ENCODE measurements at regions not wholly inside any gene's neighbourhood (a gene's known extent, or its start where the extent isn't known, plus 50 kb on each side); places are given as distances from the start of the nearest gene placed in this dataset.

DNA sequence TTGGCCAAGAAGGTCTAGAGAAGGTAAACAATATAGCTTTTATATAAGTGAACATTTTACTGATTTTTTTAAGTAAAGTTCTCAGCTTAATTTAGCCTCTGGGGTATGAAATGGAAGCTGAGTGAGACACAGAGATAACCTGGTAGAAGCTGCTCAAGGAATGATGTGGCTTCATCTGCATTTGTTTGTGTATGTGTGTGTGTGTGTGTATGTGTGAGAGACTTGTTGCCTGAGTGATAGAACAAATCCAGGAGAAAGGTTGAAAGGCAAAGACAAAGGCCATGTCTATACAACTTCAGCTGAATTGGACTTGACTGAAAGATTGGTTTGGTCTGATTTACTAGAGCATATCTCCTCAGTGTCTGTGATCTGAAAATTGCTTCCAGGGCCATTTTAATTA, 63.6 kb downstream of the PCDH7 start:
- no peaks in the 10 kb centered on the region for H3K4me1 ChIP-seq (ENCODE audit: control insufficient read depth in 1 of 2, extremely low read depth in 1 of 2, insufficient read depth in 2 of 2, low read length in 2 of 2)
- H3K4me3 ChIP-seq (ENCODE audit: control insufficient read depth in 1 of 2, extremely low read depth in 1 of 2, low read length in 1 of 2), result no peak overlapping the region
- H3K27ac ChIP-seq (ENCODE audit: low read length), result no peak overlapping the region
- no peaks in the 10 kb centered on the region for H3K36me3 ChIP-seq (ENCODE audit: control insufficient read depth in 2 of 2, extremely low read depth in 1 of 2, insufficient read depth in 1 of 2, low read length in 1 of 2)
- peaks cover 4 to 6% (median 6%) of the 10 kb centered on the region in 3 donors for H3K9me3 Mint-ChIP-seq
- H3K36me3 Mint-ChIP-seq, result no peaks in the 10 kb centered on the region
- H3K27ac Mint-ChIP-seq, result no peak overlapping the region
- H3K4me3 Mint-ChIP-seq, result no peak overlapping the region
- H3K9me3 ChIP-seq, result no peaks in the 10 kb centered on the region
- POLR2A ChIA-PET, result no interaction called here
- CTCF ChIA-PET, result no interaction called here
- H3K27me3 ChIP-seq (replicated peaks in 1 of 2; ENCODE audit: control insufficient read depth in 2 of 2, extremely low read depth in 1 of 2, insufficient read depth in 2 of 2, low read length in 1 of 2), result no peaks in the 10 kb centered on the region
- H3K4me1 Mint-ChIP-seq, result no peaks in the 10 kb centered on the region
- no peaks in the 10 kb centered on the region for H3K27me3 Mint-ChIP-seq
- ATAC-seq (replicated peaks in 1 of 4), result no peak
- DNase-seq, result no peak

GRCh38 chr4:30789219-30789671, 69.1 kb downstream of the PCDH7 start:
- Histone ChIP-seq H3K27ac (ENCODE audit: low read length) (no peak overlapping the region), H3K4me1 (ENCODE audit: control insufficient read depth in 1 of 2, extremely low read depth in 1 of 2, insufficient read depth in 2 of 2, low read length in 2 of 2) (no peaks in the 10 kb centered on the region), H3K4me3 (ENCODE audit: control insufficient read depth in 1 of 2, extremely low read depth in 1 of 2, low read length in 1 of 2) (no peak overlapping the region), H3K9me3 (no peaks in the 10 kb centered on the region), H3K27me3 (replicated peaks in 1 of 2; ENCODE audit: control insufficient read depth in 2 of 2, extremely low read depth in 1 of 2, insufficient read depth in 2 of 2, low read length in 1 of 2) (no peaks in the 10 kb centered on the region), H3K36me3 (ENCODE audit: control insufficient read depth in 2 of 2, extremely low read depth in 1 of 2, insufficient read depth in 1 of 2, low read length in 1 of 2) (no peaks in the 10 kb centered on the region)
- Mint-ChIP-seq H3K4me1 (no peaks in the 10 kb centered on the region), H3K9me3 (peaks cover 3 to 10% (median 8%) of the 10 kb centered on the region in 3 donors), H3K4me3 (no peak overlapping the region), H3K36me3 (no peaks in the 10 kb centered on the region), H3K27me3 (no peaks in the 10 kb centered on the region), H3K27ac (no peak overlapping the region)
- ChIA-PET CTCF (no interaction called here), POLR2A (no interaction called here)
- WGBS (ENCODE audit: insufficient coverage), result 44% methylated on average over 1 of the region's 2 CpGs
- no peak for DNase-seq
- ATAC-seq (replicated peaks in 1 of 4), result no peak

DNA sequence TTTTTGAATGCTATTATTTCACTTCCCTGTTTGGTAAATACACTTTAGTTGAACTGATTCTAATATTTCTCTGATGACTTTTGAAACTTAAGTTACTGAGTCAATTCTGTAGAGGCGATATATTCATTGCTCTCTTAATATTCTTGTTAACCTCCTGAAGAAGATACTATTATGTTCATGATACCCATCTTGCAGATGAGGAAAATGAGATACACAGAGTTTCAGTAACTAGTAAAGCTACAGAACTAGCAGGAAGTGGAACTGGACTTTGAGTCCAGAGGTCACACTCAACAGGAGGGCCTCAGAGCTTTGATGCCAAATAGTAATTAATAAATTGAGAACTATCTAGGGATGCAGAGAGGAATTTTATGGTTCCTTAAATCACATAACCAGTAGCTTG, 70.0 kb downstream of the PCDH7 start:
- no peaks in the 10 kb centered on the region for H3K36me3 ChIP-seq (ENCODE audit: control insufficient read depth in 2 of 2, extremely low read depth in 1 of 2, insufficient read depth in 1 of 2, low read length in 1 of 2)
- Mint-ChIP-seq H3K4me1 (no peaks in the 10 kb centered on the region), H3K27me3 (no peaks in the 10 kb centered on the region), H3K9me3 (peaks cover 3 to 10% (median 8%) of the 10 kb centered on the region in 3 donors), H3K4me3 (no peak overlapping the region), H3K36me3 (no peaks in the 10 kb centered on the region), H3K27ac (no peak overlapping the region)
- ChIA-PET CTCF (no interaction called here), POLR2A (no interaction called here)
- H3K27ac ChIP-seq (ENCODE audit: low read length), result no peak overlapping the region
- DNase-seq (no peak), ATAC-seq (replicated peaks in 1 of 4) (no peak)
- no peak overlapping the region for H3K4me3 ChIP-seq (ENCODE audit: control insufficient read depth in 1 of 2, extremely low read depth in 1 of 2, low read length in 1 of 2)
- H3K27me3 ChIP-seq (replicated peaks in 1 of 2; ENCODE audit: control insufficient read depth in 2 of 2, extremely low read depth in 1 of 2, insufficient read depth in 2 of 2, low read length in 1 of 2), result no peaks in the 10 kb centered on the region
- no peaks in the 10 kb centered on the region for H3K9me3 ChIP-seq
- WGBS (ENCODE audit: insufficient coverage), result no CpG with 5 or more reads among the region's 1 CpG
- no peaks in the 10 kb centered on the region for H3K4me1 ChIP-seq (ENCODE audit: control insufficient read depth in 1 of 2, extremely low read depth in 1 of 2, insufficient read depth in 2 of 2, low read length in 2 of 2)

GRCh38 chr4:30790998-30791397, 70.8 kb downstream of the PCDH7 start:
- Mint-ChIP-seq H3K27me3 (no peaks in the 10 kb centered on the region), H3K27ac (no peak overlapping the region), H3K4me3 (no peak overlapping the region), H3K36me3 (no peaks in the 10 kb centered on the region), H3K9me3 (peaks cover 3 to 10% (median 8%) of the 10 kb centered on the region in 3 donors), H3K4me1 (no peaks in the 10 kb centered on the region)
- Histone ChIP-seq H3K27me3 (replicated peaks in 1 of 2; ENCODE audit: control insufficient read depth in 2 of 2, extremely low read depth in 1 of 2, insufficient read depth in 2 of 2, low read length in 1 of 2) (no peaks in the 10 kb centered on the region), H3K4me1 (ENCODE audit: control insufficient read depth in 1 of 2, extremely low read depth in 1 of 2, insufficient read depth in 2 of 2, low read length in 2 of 2) (no peaks in the 10 kb centered on the region), H3K4me3 (ENCODE audit: control insufficient read depth in 1 of 2, extremely low read depth in 1 of 2, low read length in 1 of 2) (no peak overlapping the region), H3K9me3 (no peaks in the 10 kb centered on the region), H3K27ac (ENCODE audit: low read length) (no peak overlapping the region), H3K36me3 (ENCODE audit: control insufficient read depth in 2 of 2, extremely low read depth in 1 of 2, insufficient read depth in 1 of 2, low read length in 1 of 2) (no peaks in the 10 kb centered on the region)
- WGBS (ENCODE audit: insufficient coverage), result 83% methylated on average over 2 of the region's 4 CpGs
- DNase-seq (no peak), ATAC-seq (replicated peaks in 1 of 4) (no peak)
- CTCF ChIA-PET, result interaction anchor here in 1 of 2 donors (0.6 kb wide), 1 partner anchor 27 kb away, joined by 3 read pairs; no protein-coding TSS in a partner anchor
- POLR2A ChIA-PET, result no interaction called here

GRCh38 chr4:30792601-30793000, 72.4 kb downstream of the PCDH7 start:
- Histone ChIP-seq H3K36me3 (ENCODE audit: control insufficient read depth in 2 of 2, extremely low read depth in 1 of 2, insufficient read depth in 1 of 2, low read length in 1 of 2) (no peaks in the 10 kb centered on the region), H3K4me3 (ENCODE audit: control insufficient read depth in 1 of 2, extremely low read depth in 1 of 2, low read length in 1 of 2) (no peak overlapping the region), H3K4me1 (ENCODE audit: control insufficient read depth in 1 of 2, extremely low read depth in 1 of 2, insufficient read depth in 2 of 2, low read length in 2 of 2) (no peaks in the 10 kb centered on the region), H3K27me3 (replicated peaks in 1 of 2; ENCODE audit: control insufficient read depth in 2 of 2, extremely low read depth in 1 of 2, insufficient read depth in 2 of 2, low read length in 1 of 2) (no peaks in the 10 kb centered on the region), H3K27ac (ENCODE audit: low read length) (no peak overlapping the region), H3K9me3 (no peaks in the 10 kb centered on the region)
- Mint-ChIP-seq H3K36me3 (no peaks in the 10 kb centered on the region), H3K27me3 (no peaks in the 10 kb centered on the region), H3K4me3 (no peak overlapping the region), H3K4me1 (no peaks in the 10 kb centered on the region), H3K9me3 (peaks cover 0 to 5% (median 4%) of the 10 kb centered on the region in 3 donors), H3K27ac (no peak overlapping the region)
- DNase-seq (no peak), ATAC-seq (replicated peaks in 1 of 4) (no peak)
- WGBS (ENCODE audit: insufficient coverage), result no CpG with 5 or more reads among the region's 3 CpGs
- ChIA-PET POLR2A (no interaction called here), CTCF (no interaction called here)

GRCh38 chr4:30801876-30802275, 81.7 kb downstream of the PCDH7 start:
- Mint-ChIP-seq H3K27me3 (no peaks in the 10 kb centered on the region), H3K36me3 (no peaks in the 10 kb centered on the region), H3K4me1 (no peaks in the 10 kb centered on the region), H3K27ac (no peak overlapping the region), H3K4me3 (no peak overlapping the region), H3K9me3 (peaks cover 12 to 30% (median 23%) of the 10 kb centered on the region in 3 donors)
- H3K36me3 ChIP-seq (ENCODE audit: control insufficient read depth in 2 of 2, extremely low read depth in 1 of 2, insufficient read depth in 1 of 2, low read length in 1 of 2), result no peaks in the 10 kb centered on the region
- 50% methylated on average over 1 of the region's 2 CpGs for WGBS (ENCODE audit: insufficient coverage)
- H3K27me3 ChIP-seq (replicated peaks in 1 of 2; ENCODE audit: control insufficient read depth in 2 of 2, extremely low read depth in 1 of 2, insufficient read depth in 2 of 2, low read length in 1 of 2), result no peaks in the 10 kb centered on the region
- POLR2A ChIA-PET, result no interaction called here
- ATAC-seq (replicated peaks in 1 of 4) (no peak), DNase-seq (no peak)
- CTCF ChIA-PET, result no interaction called here
- no peaks in the 10 kb centered on the region for H3K9me3 ChIP-seq
- no peaks in the 10 kb centered on the region for H3K4me1 ChIP-seq (ENCODE audit: control insufficient read depth in 1 of 2, extremely low read depth in 1 of 2, insufficient read depth in 2 of 2, low read length in 2 of 2)
- H3K4me3 ChIP-seq (ENCODE audit: control insufficient read depth in 1 of 2, extremely low read depth in 1 of 2, low read length in 1 of 2), result no peak overlapping the region
- H3K27ac ChIP-seq (ENCODE audit: low read length), result no peak overlapping the region

- no peaks in the 10 kb centered on the region for H3K4me1 ChIP-seq (ENCODE audit: control insufficient read depth in 1 of 2, extremely low read depth in 1 of 2, insufficient read depth in 2 of 2, low read length in 2 of 2)
- no peaks in the 10 kb centered on the region for H3K27me3 Mint-ChIP-seq
- 83% methylated on average over 3 of the region's 3 CpGs for WGBS (ENCODE audit: insufficient coverage)
- DNase-seq (no peak), ATAC-seq (replicated peaks in 1 of 4) (no peak)
- no peak overlapping the region for H3K27ac Mint-ChIP-seq
- no peak overlapping the region for H3K4me3 Mint-ChIP-seq
- peaks cover 14 to 29% (median 25%) of the 10 kb centered on the region in 3 donors for H3K9me3 Mint-ChIP-seq
- H3K4me3 ChIP-seq (ENCODE audit: control insufficient read depth in 1 of 2, extremely low read depth in 1 of 2, low read length in 1 of 2), result no peak overlapping the region
- ChIA-PET POLR2A (no interaction called here), CTCF (no interaction called here)
- H3K9me3 ChIP-seq, result no peaks in the 10 kb centered on the region
- no peaks in the 10 kb centered on the region for H3K27me3 ChIP-seq (replicated peaks in 1 of 2; ENCODE audit: control insufficient read depth in 2 of 2, extremely low read depth in 1 of 2, insufficient read depth in 2 of 2, low read length in 1 of 2)
- H3K27ac ChIP-seq (ENCODE audit: low read length), result no peak overlapping the region
- no peaks in the 10 kb centered on the region for H3K36me3 Mint-ChIP-seq
- H3K4me1 Mint-ChIP-seq, result no peaks in the 10 kb centered on the region
- no peaks in the 10 kb centered on the region for H3K36me3 ChIP-seq (ENCODE audit: control insufficient read depth in 2 of 2, extremely low read depth in 1 of 2, insufficient read depth in 1 of 2, low read length in 1 of 2)
Measured at GRCh38 chr4:30802622-30803323, 82.6 kb downstream of the PCDH7 start.
